ENCODE measurements at regions not wholly inside any gene's neighbourhood (a gene's known extent, or its start where the extent isn't known, plus 50 kb on each side); places are given as distances from the start of the nearest gene placed in this dataset.

DNA sequence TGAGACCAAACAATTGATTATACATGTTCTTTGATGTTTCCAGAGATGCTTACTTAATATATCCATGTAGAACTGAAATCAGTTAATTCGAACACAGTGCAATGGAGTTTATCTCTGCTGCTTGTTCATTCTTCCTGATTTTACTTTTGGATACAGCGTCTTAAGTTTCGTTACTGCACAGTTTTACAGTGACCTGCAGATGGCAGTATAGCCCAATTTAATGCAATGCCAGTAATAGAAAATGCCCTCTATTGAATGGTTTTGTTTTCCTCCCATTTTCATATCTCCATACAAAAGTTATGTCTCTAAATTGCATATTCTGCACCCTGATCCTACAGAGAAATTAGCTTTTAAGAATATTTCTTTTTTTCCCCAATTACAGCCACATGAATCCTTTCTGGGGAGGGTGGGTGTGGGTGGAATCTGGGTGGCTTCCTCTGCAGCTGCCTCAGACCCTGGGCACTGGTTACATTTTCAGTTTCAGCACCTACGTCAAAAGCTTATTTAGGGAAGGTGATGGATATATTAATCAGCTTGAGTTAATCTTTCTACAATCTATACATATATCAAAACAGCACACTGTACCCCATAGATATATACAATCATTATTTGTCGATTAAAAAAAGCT is 101.1 kb upstream of the DCD start:
- TF ChIP-seq YY1 (IDR thresholded peaks at IDR 0.05; ENCODE audit: low read depth, low read length) (no peak), CTCF (IDR thresholded peaks at IDR 0.05; ENCODE audit: control extremely low read depth in 1 of 3, insufficient read depth in 1 of 3, low read depth in 1 of 3, low read length in 3 of 3) (peak in 2 of 3 experiments; percentile 52 to 71; a peak in 2 of 4 replicates), SIN3A (conservative IDR thresholded peaks at IDR 0.05 in 1 of 2, IDR thresholded peaks at IDR 0.05 in 1 of 2; ENCODE audit: low read depth in 1 of 2, low read length in 2 of 2) (no peak), EP300 (IDR thresholded peaks at IDR 0.05; ENCODE audit: borderline replicate concordance in 1 of 2, low read depth in 2 of 2, low read length in 2 of 2) (no peak), EZH2 (IDR thresholded peaks at IDR 0.05; ENCODE audit: low read depth, low read length, severe bottlenecking) (no peak), CHD1 (IDR thresholded peaks at IDR 0.05; ENCODE audit: low read depth, low read length) (no peak), POLR2AphosphoS5 (IDR thresholded peaks at IDR 0.05; ENCODE audit: low read depth, low read length) (no peak), JUN (IDR thresholded peaks at IDR 0.05; ENCODE audit: low read depth, low read length) (no peak)
